Activated CD4-positive, alpha-beta T cell treated with anti-CD3 and anti-CD28 coated beads, Interleukin-2, amount 50 U/mL, for 16 hours (primary cell): ENCODE measurements at regions not wholly inside any gene's neighbourhood (a gene's known extent, or its start where the extent isn't known, plus 50 kb on each side); places are given as distances from the start of the nearest gene placed in this dataset.

ENCODE experiments used
- DNase-seq: peaks from one replicate; pipeline ENCODE4 v3.0.0-alpha.2; 2020

DNA sequence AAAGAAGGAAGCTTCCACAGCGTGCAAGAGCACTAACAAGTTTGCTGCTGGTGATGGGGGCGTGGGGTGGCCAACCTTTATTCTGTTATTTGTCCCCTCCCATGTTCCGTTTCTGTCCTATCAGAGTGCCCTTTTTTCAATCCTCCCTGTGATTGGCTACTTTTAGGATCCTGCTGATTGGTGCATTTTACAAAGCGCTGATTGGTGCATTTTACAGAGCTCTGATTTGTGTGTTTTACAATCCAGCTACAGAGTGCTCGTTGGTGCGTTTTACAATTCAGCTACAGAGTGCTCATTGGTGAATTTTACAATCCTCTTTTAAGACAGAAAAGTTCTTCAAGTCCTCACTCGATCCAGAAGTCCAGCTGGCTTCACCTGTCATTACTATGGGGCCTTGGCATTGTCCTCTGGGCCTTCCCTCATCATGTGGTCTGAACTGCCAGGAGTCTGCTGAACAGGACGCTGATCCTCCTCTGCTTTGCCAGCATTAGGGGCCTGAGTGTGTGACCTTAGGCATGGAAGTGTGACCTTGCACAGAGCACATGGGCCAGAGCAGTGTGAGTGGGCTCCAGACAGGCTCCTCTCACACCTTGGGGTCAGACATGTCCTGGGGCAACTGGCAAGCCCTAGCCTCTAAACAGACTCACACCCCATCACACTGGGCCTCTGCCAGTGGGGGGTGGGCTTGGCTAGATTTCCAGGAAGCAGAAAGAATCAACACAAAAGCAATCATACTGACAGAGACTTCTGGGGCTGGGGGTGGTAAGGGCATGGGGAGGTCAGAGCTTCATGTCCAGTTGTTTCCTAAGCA lies 167.4 kb downstream of the PTPN20 start:
- no peak for DNase-seq

DNA sequence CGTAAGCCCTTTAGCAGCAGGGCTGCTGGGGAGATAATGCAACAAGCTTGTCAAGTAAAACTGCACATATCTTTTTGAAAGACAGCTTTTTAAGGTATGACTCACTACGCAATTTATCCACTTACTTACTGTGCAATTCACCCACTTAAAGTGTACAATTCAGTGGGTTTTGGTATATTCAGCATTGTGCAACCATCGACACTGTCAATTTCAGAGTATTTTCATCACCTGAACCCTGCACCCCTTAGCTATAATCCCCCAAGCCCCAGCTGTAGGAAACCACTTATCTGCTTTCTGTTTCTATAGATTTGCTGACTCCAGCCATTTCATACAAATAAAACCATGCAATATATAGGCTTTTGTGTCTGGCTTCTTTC lies 168.0 kb downstream of the PTPN20 start:
- DNase-seq = no peak

- no peak for DNase-seq
Observed at GRCh38 chr10:47081264-47081663, 170.0 kb downstream of the PTPN20 start.

DNA sequence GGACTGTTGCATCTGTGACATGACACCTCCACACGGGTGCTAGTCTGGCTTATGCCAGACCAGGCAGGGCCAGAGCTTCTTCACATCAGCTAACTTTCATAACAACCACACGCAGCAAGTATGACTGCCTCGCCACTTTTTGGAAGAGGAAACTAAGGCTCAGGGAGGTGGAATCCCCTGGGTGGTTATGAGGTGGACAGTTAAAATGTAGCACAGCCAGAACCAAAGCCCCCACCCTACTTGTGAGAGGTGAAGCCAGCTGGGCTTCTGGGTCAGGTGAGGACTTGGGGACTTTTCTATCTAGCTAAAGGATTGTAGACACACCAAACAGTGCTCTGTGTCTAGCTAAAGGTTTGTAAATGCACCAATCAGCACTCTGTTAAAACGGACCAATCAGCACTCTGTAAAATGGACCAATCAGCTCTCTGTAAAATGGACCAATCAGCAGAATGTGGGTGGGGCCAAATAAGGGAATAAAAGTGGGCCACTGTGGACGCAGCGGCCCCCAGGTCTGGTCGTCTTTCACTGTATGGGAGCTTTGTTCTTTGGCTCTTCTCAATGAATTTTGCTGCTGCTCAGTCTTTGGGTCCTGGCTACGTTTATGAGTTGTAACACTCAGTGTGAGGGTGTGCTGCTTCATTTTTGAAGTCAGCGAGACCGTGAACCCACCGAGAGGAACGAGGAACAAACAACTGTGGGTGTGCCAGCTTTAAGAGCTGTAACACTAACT lies 171.0 kb downstream of the PTPN20 start:
- DNase-seq = no peak

GRCh38 chr10:47087667-47088066 lies 176.4 kb downstream of the PTPN20 start:
- DNase-seq = no peak

DNA sequence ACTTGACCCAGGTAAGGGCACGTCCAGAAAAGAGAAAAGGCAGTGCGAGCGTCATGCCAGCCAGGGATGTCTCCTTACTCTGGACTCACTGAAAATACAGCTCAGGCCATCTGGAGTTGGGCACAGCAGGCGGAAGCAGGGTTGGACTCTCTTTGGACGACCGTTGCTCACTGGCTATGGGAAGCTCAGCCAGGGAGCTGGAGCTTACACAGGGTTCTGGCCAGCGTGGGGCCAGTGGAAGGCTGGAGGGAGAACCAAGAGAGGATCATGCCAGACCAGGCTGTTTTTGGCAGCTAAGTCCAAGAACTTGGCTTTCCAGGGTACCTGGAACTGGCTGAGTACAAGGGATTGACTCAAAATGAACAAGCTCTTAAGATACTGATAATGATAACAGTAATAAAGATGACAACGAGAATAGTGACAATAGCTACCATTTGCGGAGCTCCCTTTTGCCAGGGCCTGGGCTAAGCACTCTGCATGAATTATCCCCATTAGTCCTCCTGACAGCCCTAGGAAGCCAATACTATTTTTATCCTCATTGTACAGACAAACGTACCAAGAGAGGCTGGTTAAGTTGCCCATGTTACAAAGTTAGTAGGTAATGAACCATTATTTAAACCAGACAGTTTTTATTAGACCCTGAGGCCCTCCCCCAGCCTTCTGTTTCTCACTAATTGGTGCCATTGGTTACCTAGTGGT lies 177.6 kb downstream of the PTPN20 start:
- DNase-seq = no peak

DNA sequence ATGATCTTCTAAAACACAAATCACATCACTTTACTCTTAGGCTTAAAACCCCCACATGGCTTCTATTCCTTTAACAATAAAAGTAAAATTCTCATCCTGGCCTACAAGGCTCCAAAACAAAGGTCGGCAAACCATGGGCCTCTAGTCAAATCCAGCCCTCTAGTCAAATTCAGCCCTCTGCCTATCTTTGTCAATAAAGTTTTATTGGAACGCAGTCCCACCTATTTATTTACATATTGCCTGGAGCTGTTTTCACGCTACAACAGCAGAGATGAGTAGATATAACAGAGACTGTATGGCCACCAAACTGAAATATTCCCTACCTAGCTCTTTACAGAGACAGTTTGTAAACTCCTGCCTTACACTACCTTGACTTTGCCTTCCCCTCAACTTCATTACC lies 178.8 kb downstream of the PTPN20 start:
- no peak for DNase-seq

DNA sequence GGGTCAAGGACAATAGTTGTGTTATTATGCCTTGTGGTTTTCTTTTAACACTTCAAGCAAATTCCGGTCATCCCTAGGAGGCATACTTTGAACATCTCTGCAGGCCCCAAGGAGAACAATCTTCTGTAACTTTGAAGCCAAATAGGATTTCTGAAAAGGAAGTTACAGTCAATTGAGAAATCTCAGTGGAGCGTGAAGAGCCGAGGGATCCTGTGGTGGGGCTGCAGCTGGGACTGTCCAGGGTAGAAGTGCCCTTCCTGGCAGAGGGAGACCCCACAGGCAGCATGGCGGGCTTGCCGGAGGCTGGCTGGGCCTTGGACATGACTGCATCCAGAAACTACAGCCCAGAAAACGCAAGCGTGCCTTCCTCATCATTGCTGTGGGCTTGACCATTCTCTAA lies 179.7 kb downstream of the PTPN20 start:
- no peak for DNase-seq

DNA sequence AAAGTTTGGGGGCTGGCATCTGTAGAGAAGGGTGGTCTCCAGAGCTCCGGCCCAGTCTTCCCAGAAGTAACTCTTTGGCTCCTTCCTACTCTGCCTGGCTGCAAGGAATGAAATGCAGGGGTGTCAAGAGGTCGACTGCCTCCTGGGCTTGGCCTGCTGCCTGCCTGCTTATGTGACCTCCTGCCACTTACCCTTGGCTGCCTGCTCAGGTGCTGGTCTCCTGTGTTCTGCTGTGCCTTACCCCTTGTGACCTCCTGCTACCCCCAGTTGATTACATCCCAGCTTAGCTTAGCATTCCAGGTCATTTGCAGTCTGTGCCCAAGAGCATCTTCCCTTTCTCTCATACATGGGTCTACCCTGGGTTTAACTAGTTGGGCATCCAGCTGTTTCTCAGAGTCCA lies 180.2 kb downstream of the PTPN20 start:
- no peak for DNase-seq

DNA sequence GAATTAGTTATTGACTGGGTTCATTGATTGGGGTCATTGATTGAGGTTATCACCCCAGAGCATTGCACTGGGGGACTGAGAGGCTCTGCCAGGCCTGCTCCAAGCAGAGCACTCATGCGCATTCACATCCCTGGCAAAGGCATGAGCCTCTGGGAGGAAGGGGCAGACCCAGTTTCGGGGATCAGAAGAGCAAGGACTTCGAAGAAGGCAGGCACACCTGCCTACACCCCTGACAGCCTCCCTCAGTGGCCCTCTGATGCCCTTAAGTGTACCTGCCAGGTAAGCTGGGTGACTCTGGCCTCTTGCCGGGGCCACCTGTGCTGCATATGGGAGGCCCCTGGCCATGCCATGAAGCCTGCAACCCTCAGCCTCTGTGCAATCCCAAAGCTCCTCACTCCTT lies 181.1 kb downstream of the PTPN20 start:
- no peak for DNase-seq

GRCh38 chr10:47092831-47093230 lies 181.6 kb downstream of the PTPN20 start:
- no peak for DNase-seq

DNA sequence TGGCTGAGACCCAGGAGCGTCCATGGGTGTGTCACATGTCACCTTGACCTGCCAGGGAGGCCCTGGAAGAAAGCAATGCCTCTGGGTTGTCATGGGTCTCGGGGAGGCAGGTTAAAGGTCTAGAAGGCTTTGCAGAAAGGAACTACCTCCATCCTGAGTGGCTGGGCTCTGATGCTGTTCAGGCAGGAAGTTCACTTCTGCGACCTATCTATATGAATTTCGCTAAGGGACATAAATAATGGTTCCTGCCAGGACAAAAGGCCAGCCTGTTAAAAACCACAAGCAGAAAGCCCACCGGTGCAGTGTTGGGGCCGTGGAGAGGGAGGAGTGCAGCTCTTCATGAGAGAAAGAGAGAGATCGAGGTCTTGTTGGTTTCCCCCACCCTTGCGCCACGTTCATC lies 182.9 kb downstream of the PTPN20 start:
- no peak for DNase-seq

DNA sequence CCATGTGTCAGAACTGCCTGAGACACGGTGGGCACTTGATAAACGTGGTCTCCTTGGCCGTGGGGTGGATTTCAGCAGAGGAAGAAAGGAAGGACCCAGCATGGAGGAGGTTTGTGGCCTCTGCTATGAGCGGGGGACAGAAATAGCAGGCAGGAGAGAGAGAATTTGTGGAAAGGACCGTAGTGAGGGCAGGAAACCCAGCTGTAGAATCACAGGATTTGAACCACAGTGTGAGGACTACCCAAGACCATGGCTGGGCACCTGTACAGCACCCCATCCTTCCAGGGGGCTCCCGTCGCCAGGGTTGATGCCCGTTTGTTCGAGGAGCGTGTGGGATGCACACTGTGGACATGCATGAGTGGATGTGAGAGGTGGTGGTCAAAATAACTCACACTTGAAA lies 183.4 kb downstream of the PTPN20 start:
- DNase-seq = no peak

- no peak for DNase-seq
Observed at GRCh38 chr10:47095211-47095610, 184.0 kb downstream of the PTPN20 start.

DNA sequence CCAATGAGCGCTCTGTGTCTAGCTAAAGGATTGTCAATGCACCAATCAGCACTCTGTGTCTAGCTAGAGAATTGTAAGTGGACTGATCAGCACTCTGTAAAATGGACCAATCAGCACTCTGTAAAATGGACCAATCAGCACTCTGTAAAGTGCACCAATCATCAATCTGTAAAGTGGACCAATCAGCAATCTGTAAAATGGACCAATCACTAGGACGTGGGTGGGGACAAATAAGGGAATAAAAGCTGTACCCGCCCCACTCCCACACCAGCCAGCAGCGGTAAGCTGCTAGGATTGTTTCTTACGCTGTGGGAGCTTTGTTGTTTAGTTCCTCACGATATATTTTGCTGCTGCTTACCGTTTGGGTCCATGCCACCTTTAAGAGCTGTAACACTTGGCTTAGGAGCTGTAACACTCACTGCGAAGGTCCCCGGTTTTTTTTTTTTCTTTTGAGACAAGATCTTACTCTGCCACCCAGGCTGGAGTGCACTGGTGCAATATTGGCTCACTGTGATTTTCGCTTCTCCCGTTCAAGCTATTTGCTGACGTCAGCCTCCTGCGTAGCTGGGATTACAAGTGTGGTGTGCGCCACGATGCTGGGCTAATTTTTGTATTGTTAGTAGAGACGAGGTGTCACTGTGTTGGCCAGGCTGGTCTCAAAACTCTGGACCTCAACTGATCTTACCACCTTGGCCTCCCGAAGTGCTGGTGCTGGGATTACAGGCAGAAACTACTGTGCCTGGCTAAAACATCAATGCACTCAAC lies 184.8 kb downstream of the PTPN20 start:
- no peak for DNase-seq

GRCh38 chr10:47098238-47098637 lies 187.0 kb downstream of the PTPN20 start:
- no peak for DNase-seq

- no peak for DNase-seq
Observed at GRCh38 chr10:47098964-47099363, 187.7 kb downstream of the PTPN20 start.

- no peak for DNase-seq
Observed at GRCh38 chr10:47099474-47099873, 188.2 kb downstream of the PTPN20 start.

- no peak for DNase-seq
Observed at GRCh38 chr10:47101196-47101595, 190.0 kb downstream of the PTPN20 start.

GRCh38 chr10:47101807-47102206 lies 190.6 kb downstream of the PTPN20 start:
- no peak for DNase-seq

DNA sequence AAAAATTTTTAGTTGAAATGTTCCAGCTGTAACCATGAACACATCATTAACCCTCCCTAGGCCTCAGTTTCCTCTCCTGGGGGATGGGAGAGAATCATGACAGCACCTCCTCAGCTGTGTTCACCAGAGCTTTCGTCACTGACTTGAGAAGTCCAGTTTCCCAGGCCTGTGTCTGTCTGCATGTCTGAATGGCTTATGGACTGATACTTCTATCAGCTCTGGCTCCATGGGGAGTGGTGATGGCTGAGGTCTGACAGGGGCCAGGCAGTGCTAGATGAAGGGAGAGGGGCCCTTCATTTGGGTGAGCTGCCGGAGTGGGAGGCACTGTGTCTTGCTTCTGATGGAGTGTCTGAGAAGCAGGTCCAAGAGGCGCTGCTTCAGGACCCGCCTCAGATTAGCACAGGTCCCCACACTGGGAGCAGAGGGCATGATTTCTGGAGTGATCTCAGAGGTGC lies 192.9 kb downstream of the PTPN20 start:
- DNase-seq = no peak

DNA sequence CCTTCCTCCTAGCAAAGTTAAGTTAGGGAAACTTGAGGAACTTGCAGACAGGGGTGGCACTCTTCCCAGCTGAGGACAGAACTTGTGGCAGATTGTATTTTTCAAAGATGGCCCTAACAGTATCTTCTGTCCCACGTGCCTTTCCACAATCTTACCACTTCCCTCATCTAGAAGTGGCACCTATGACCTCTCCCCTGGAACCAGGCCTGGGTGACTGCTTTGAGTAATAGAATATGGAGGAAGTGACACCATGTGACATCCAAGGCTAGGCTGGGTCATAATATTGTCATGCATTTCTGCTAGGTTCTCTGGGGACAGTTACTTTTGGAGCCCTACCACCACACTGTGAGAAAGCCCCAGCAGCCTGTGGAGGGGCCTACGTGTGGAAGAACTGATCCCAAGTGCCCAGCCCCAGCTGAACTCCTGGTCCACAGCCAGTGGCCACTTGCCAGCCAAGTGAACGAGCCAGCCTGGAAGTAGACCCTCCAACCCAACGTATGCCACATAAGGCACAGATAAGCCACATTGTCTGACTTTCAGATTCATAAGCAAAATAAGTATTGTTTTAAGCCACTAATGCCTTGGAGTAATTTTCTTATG lies 193.7 kb downstream of the PTPN20 start:
- DNase-seq = no peak
